GM12878 (cell line): ENCODE measurements at regions not wholly inside any gene's neighbourhood (a gene's known extent, or its start where the extent isn't known, plus 50 kb on each side); places are given as distances from the start of the nearest gene placed in this dataset.

Experiments
- ATAC-seq: fragments of 200-7000 bp; cut with Tn5 transposase; 3 replicates; pipeline ENCODE4 v1.9.1; 2020; ENCODE audit warnings: mild to moderate bottlenecking, moderate library complexity
- BruUV-seq: library from RNA; stranded (reverse); fragments of 400-500 nt; replicated peaks from 2 replicates; lab custom pipeline; 2021; lab: Mats Ljungman, UMichigan
- CTCF ChIA-PET: fragments of 300-600 bp; sonication (Branson Sonifier 250); formaldehyde crosslinking; extraction: SDS; loops from one replicate; lab custom pipeline; 2021; ENCODE audit warnings: inconsistent platforms; lab: Yijun Ruan, JAX
- POLR2A ChIA-PET: fragments of 350-600 bp; formaldehyde crosslinking; extraction: SDS; loops from one replicate; lab custom pipeline; 2021; ENCODE audit warnings: inconsistent platforms; lab: Charles Lee
- RAD21 ChIA-PET: fragments of 300-600 bp; sonication (Branson Sonifier 250); formaldehyde crosslinking; loops from one replicate; lab custom pipeline; 2023; ENCODE audit warnings: antibody characterized with exemption; ENCODE audit not compliant: unreplicated experiment; lab: Charles Lee
- SMC1A ChIA-PET: fragments of 300-600 bp; sonication (Branson Sonifier 250); formaldehyde crosslinking; loops from one replicate; lab custom pipeline; 2023; ENCODE audit not compliant: unreplicated experiment, uncharacterized antibody; lab: Charles Lee
- DNase-seq: peaks from one replicate; pipeline ENCODE4 v3.0.0-alpha.2; 2011; ENCODE audit warnings: low read depth, low spot score
- FAIRE-seq: peaks from 3 replicates; lab custom pipeline; 2011; peaks lifted over from hg19 to GRCh38; lab: Jason Lieb, UNC
- H2AFZ ChIP-seq: 2 replicates; pipeline ENCODE4 v1.6.0; 2011; ENCODE audit warnings: low read depth, low read length, control low read depth; ENCODE audit not compliant: control insufficient read depth
- H3K27ac ChIP-seq: 2 replicates; pipeline ENCODE4 v1.5.1; 2011; ENCODE audit warnings: control low read depth; ENCODE audit not compliant: control insufficient read depth, insufficient read depth
- H3K27me3 ChIP-seq, 2 experiments: replicated peaks in 1 of 2; 2 replicates each; pipeline versions ENCODE4 v1.6.0 to v1.6.1; 2011; ENCODE audit warnings: low read length in 1 of 2; ENCODE audit not compliant: control insufficient read depth in 2 of 2, insufficient read depth in 2 of 2
- H3K36me3 ChIP-seq, 2 experiments: 2 replicates each; pipeline ENCODE4 v1.5.1; 2011; ENCODE audit warnings: low read length in 1 of 2; ENCODE audit not compliant: control insufficient read depth in 2 of 2, insufficient read depth in 2 of 2
- H3K4me1 ChIP-seq: 2 replicates; pipeline ENCODE4 v1.6.1; 2011; ENCODE audit warnings: mild to moderate bottlenecking, low read length, moderate library complexity, mixed read lengths; ENCODE audit not compliant: control insufficient read depth, insufficient read depth
- H3K4me2 ChIP-seq: 2 replicates; pipeline ENCODE4 v1.6.0; 2011; ENCODE audit warnings: control low read depth; ENCODE audit not compliant: control insufficient read depth, insufficient read depth
- H3K4me3 ChIP-seq: fragments of 200-600 bp; sonication (generic); 2 replicates; pipeline ENCODE4 v1.5.1; 2016
- H3K79me2 ChIP-seq: 2 replicates; pipeline ENCODE4 v1.6.0; 2011; ENCODE audit warnings: low read length; ENCODE audit not compliant: control insufficient read depth, insufficient read depth
- H3K9ac ChIP-seq: 2 replicates; pipeline ENCODE4 v1.8.0; 2011; ENCODE audit warnings: low read length, control low read depth, mixed read lengths; ENCODE audit not compliant: control insufficient read depth, insufficient read depth
- H3K9me3 ChIP-seq: replicated peaks from 3 replicates; pipeline ENCODE4 v1.5.1; 2011; ENCODE audit warnings: mild to moderate bottlenecking, low read length; ENCODE audit not compliant: control insufficient read depth, insufficient read depth
- H4K20me1 ChIP-seq: 2 replicates; pipeline ENCODE4 v1.6.0; 2011; ENCODE audit not compliant: control insufficient read depth, insufficient read depth
- ASH2L ChIP-seq: fragments of 300-600, 200-600 bp; sonication (generic); IDR thresholded peaks from 2 replicates; pipeline ENCODE4 v1.6.1; 2017; ENCODE audit warnings: low read depth, mild to moderate bottlenecking, borderline replicate concordance
- EGR1 ChIP-seq, 2 experiments: IDR thresholded peaks; 1 replicate in 1 of 2; 2 replicates in 1 of 2; pipeline ENCODE4 v1.6.1; 2011 to 2012; ENCODE audit warnings: low read depth in 2 of 2, low read length in 2 of 2, borderline replicate concordance in 1 of 2, mild to moderate bottlenecking in 1 of 2, moderate library complexity in 1 of 2
- ETV6 ChIP-seq, 2 experiments: fragments of 450-650 bp in 1 of 2; IDR thresholded peaks in 1 of 2; conservative IDR thresholded peaks in 1 of 2; 2 replicates each; pipeline ENCODE4 v1.6.1; 2014; ENCODE audit warnings: antibody characterized with exemption in 1 of 2, borderline replicate concordance in 1 of 2, low read depth in 1 of 2, mild to moderate bottlenecking in 1 of 2, moderate library complexity in 1 of 2
- EZH2 ChIP-seq: IDR thresholded peaks from 2 replicates; pipeline ENCODE4 v1.6.1; 2012; ENCODE audit warnings: low read depth, mild to moderate bottlenecking, control low read depth, inconsistent platforms, low read length, borderline replicate concordance; ENCODE audit not compliant: control insufficient read depth
- HDAC6 ChIP-seq: fragments of 200-600 bp; sonication (generic); IDR thresholded peaks from one replicate; pipeline ENCODE4 v1.8.0; 2017; ENCODE audit warnings: antibody characterized with exemption; ENCODE audit not compliant: unreplicated experiment
- MAX ChIP-seq: IDR thresholded peaks from 2 replicates; pipeline ENCODE4 v1.6.1; 2012; ENCODE audit warnings: low read depth, low read length, improper control_type of control experiment
- MXI1 ChIP-seq: fragments of 150-350 bp; IDR thresholded peaks from 2 replicates; pipeline ENCODE4 v1.6.1; 2011; ENCODE audit warnings: low read depth, mild to moderate bottlenecking, inconsistent platforms, low read length, improper control_type of control experiment
- NFYB ChIP-seq: IDR thresholded peaks from 2 replicates; pipeline ENCODE4 v1.6.1; 2011; ENCODE audit warnings: low read depth, mild to moderate bottlenecking, low read length, improper control_type of control experiment, moderate library complexity; ENCODE audit not compliant: insufficient read depth
- SMC3 ChIP-seq: IDR thresholded peaks from 2 replicates; pipeline ENCODE4 v1.6.1; 2011; ENCODE audit warnings: low read length, improper control_type of control experiment, borderline replicate concordance
- SPI1 ChIP-seq: IDR thresholded peaks from 2 replicates; pipeline ENCODE4 v1.6.1; 2011; ENCODE audit warnings: low read depth, mild to moderate bottlenecking, low read length, moderate library complexity, borderline replicate concordance; ENCODE audit not compliant: insufficient read depth
- ZNF217 ChIP-seq: fragments of 450-650 bp; IDR thresholded peaks from 2 replicates; pipeline ENCODE4 v1.6.1; 2017; ENCODE audit warnings: antibody characterized with exemption, mild to moderate bottlenecking
- ZNF384 ChIP-seq: IDR thresholded peaks from 2 replicates; pipeline ENCODE4 v1.6.1; 2012; ENCODE audit warnings: low read depth, mild to moderate bottlenecking, low read length, improper control_type of control experiment, borderline replicate concordance
- WGBS: methylation state at CpG from one replicate; pipeline ENCODE4 v1.1.6; 2016; ENCODE audit warnings: low lambda C conversion rate; ENCODE audit not compliant: insufficient replicate concordance, insufficient coverage; ENCODE audit errors: missing lambda C conversion rate; 5-methylcytosine and 5-hydroxymethylcytosine counted together
- in situ Hi-C: fragments of 300-500 bp; cut with MboI; formaldehyde crosslinking; loops from 9 replicates; pipeline ENCODE4 v1.14.3; 2018; ENCODE audit warnings: mixed read lengths
- intact Hi-C: fragments of 100-400 bp; cut with micrococcal nuclease; formaldehyde crosslinking; loops from one replicate; pipeline ENCODE4 v1.14.2; 2022; ENCODE audit not compliant: unreplicated experiment
- TF ChIP-seq, protein P1 (sequence below): IDR thresholded peaks from 2 replicates; pipeline ENCODE4 v1.6.1; 2012; ENCODE audit warnings: low read depth, low read length, improper control_type of control experiment

DNA sequence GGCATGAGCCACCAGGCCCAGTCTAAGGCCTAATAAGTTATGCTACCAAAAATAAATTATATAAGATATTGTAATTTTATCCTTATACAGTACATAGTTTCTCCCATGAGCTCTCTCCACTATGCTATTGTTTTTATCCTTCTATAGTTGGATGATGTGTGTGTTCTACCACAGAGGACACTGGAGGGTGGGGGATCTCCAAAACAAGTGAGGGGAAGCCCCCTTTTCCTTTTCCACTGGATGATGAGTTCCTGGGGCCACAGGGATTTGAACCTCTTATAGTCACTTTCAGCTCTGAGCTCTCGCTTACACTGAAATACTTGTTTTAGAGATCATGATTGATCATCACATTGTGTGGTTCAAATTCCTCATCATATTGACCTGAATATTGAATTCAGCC, 77.6 kb upstream of the VAV3 start:
- 75% methylated on average over 1 of the region's 1 CpG for WGBS
- no TSS peak for BruUV-seq
- H3K9ac ChIP-seq, result no peak overlapping the region
- in situ Hi-C loops, result no loop called here
- no peak for TF ChIP-seq EGR1 (IDR thresholded peaks at IDR 0.05; ENCODE audit: borderline replicate concordance in 1 of 2, low read depth in 2 of 2, low read length in 2 of 2)
- no peak for TF ChIP-seq ASH2L
- TF ChIP-seq, protein P1, sequence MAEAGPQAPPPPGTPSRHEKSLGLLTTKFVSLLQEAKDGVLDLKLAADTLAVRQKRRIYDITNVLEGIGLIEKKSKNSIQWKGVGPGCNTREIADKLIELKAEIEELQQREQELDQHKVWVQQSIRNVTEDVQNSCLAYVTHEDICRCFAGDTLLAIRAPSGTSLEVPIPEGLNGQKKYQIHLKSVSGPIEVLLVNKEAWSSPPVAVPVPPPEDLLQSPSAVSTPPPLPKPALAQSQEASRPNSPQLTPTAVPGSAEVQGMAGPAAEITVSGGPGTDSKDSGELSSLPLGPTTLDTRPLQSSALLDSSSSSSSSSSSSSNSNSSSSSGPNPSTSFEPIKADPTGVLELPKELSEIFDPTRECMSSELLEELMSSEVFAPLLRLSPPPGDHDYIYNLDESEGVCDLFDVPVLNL, result no peak
- no peak for TF ChIP-seq MXI1
- TF ChIP-seq ETV6 (conservative IDR thresholded peaks at IDR 0.05 in 1 of 2, IDR thresholded peaks at IDR 0.05 in 1 of 2; ENCODE audit: borderline replicate concordance in 1 of 2, low read depth in 1 of 2), result no peak
- TF ChIP-seq MAX, result no peak
- no peak for TF ChIP-seq ZNF384
- TF ChIP-seq SPI1, result no peak
- TF ChIP-seq NFYB, result no peak
- no peak for TF ChIP-seq SMC3
- no peak for TF ChIP-seq EZH2
- TF ChIP-seq ZNF217, result no peak
- TF ChIP-seq HDAC6, result no peak
- H2AFZ ChIP-seq, result no peak overlapping the region
- RAD21 ChIA-PET, result interaction anchor here (0.7 kb wide), 1 partner anchor 83 kb away, joined by 3 read pairs; no protein-coding TSS in a partner anchor
- CTCF ChIA-PET, result interaction anchor here (2.0 kb wide), 1 partner anchor 22 kb away, joined by 4 read pairs; no protein-coding TSS in a partner anchor
- H4K20me1 ChIP-seq, result no peaks in the 10 kb centered on the region
- no peaks in the 10 kb centered on the region; a peak in 1 of 4 replicates for H3K27me3 ChIP-seq
- no peak overlapping the region for H3K4me2 ChIP-seq
- intact Hi-C loops, result no loop called here
- no peaks in the 10 kb centered on the region for H3K79me2 ChIP-seq
- H3K36me3 ChIP-seq, result no peaks in the 10 kb centered on the region
- POLR2A ChIA-PET, result no interaction called here
- H3K4me1 ChIP-seq, result peaks cover 8% of the 10 kb centered on the region
- SMC1A ChIA-PET, result interaction anchor here (1.8 kb wide), 1 partner anchor 108 kb away, joined by 4 read pairs; no protein-coding TSS in a partner anchor
- DNase-seq (no peak), FAIRE-seq (no peak), ATAC-seq (no peak)
- H3K4me3 ChIP-seq, result no peak overlapping the region
- H3K9me3 ChIP-seq, result no peaks in the 10 kb centered on the region; the same call in 2 of the 3 replicates
- no peak overlapping the region for H3K27ac ChIP-seq
